OCI-LY7 (cell line): ENCODE measurements at regions not wholly inside any gene's neighbourhood (a gene's known extent, or its start where the extent isn't known, plus 50 kb on each side); places are given as distances from the start of the nearest gene placed in this dataset.

Experiments used
- BruUV-seq: library from RNA; stranded (reverse); fragments of 400-500 nt; replicated peaks from 2 replicates; lab custom pipeline; 2021; lab: Mats Ljungman, UMichigan
- CTCF ChIA-PET: fragments of 300-600 bp; sonication (Branson Sonifier 250); formaldehyde crosslinking; loops from one replicate; lab custom pipeline; 2022; ENCODE audit warnings: antibody characterized with exemption; ENCODE audit not compliant: unreplicated experiment; lab: Charles Lee
- POLR2A ChIA-PET: fragments of 300-600 bp; sonication (Branson Sonifier 250); formaldehyde crosslinking; loops from one replicate; lab custom pipeline; 2022; ENCODE audit warnings: antibody characterized with exemption; lab: Charles Lee
- DNase-seq: peaks from one replicate; pipeline ENCODE4 v3.0.0-alpha.2; 2015; ENCODE audit warnings: low spot score
- H2AFZ ChIP-seq: fragments of 200-600 bp; sonication (generic), shearing (Covaris generic); 2 replicates; pipeline ENCODE4 v1.6.1; 2014; ENCODE audit warnings: mild to moderate bottlenecking, antibody characterized with exemption, low read length, moderate library complexity
- H3K27ac ChIP-seq: fragments of 200-600 bp; sonication (generic); 2 replicates; pipeline ENCODE4 v1.5.1; 2014; ENCODE audit warnings: mixed run types, low read depth, mild to moderate bottlenecking, moderate library complexity, low read length, inconsistent platforms; ENCODE audit not compliant: poor library complexity, severe bottlenecking
- H3K36me3 ChIP-seq: fragments of 200-600 bp; sonication (generic); 2 replicates; pipeline ENCODE4 v1.6.1; 2014; ENCODE audit warnings: mild to moderate bottlenecking, antibody characterized with exemption, low read length, moderate library complexity, mixed read lengths; ENCODE audit not compliant: insufficient read depth
- H3K4me1 ChIP-seq: fragments of 200-600 bp; sonication (generic); 2 replicates; pipeline ENCODE4 v1.5.1; 2014; ENCODE audit warnings: mild to moderate bottlenecking, low read length; ENCODE audit not compliant: insufficient read depth, poor library complexity, severe bottlenecking
- H3K4me2 ChIP-seq: fragments of 200-600 bp; sonication (generic); 2 replicates; pipeline ENCODE4 v1.6.1; 2014; ENCODE audit warnings: mild to moderate bottlenecking, low read length
- H3K4me3 ChIP-seq: fragments of 200-600 bp; sonication (generic); 2 replicates; pipeline ENCODE4 v1.5.1; 2014; ENCODE audit warnings: mild to moderate bottlenecking, low read depth, low read length; ENCODE audit not compliant: poor library complexity, severe bottlenecking
- H3K79me2 ChIP-seq: fragments of 200-600 bp; sonication (generic); 2 replicates; pipeline ENCODE4 v1.6.1; 2016; ENCODE audit warnings: low read depth, mild to moderate bottlenecking, low read length, moderate library complexity, mixed read lengths; ENCODE audit not compliant: insufficient read depth
- H3K9me2 ChIP-seq: fragments of 200-600 bp; sonication (generic); 2 replicates; pipeline ENCODE4 v1.6.1; 2016; ENCODE audit warnings: mild to moderate bottlenecking, low read length, mixed read lengths; ENCODE audit not compliant: insufficient read depth
- H3K9me3 ChIP-seq: fragments of 200-600 bp; sonication (generic); 2 replicates; pipeline ENCODE4 v1.6.1; 2014; ENCODE audit warnings: mild to moderate bottlenecking, mixed run types, low read length, mixed read lengths
- H4K20me1 ChIP-seq: fragments of 200-600 bp; sonication (generic); 2 replicates; pipeline ENCODE4 v1.6.1; 2014; ENCODE audit warnings: mild to moderate bottlenecking, antibody characterized with exemption, low read length, moderate library complexity, mixed read lengths; ENCODE audit not compliant: insufficient read depth
- CTCF ChIP-seq: fragments of 200-600 bp; sonication (generic); conservative IDR thresholded peaks from 2 replicates; pipeline ENCODE4 v1.5.1; 2014; ENCODE audit warnings: mild to moderate bottlenecking, antibody characterized with exemption, low read length, moderate library complexity, mixed read lengths
- EZH2phosphoT487 ChIP-seq: fragments of 200-600 bp; sonication (generic); IDR thresholded peaks from 2 replicates; pipeline ENCODE4 v1.6.1; 2018; ENCODE audit warnings: low read depth, borderline replicate concordance, mild to moderate bottlenecking, mixed run types, antibody characterized with exemption, low read length, moderate library complexity, mixed read lengths
- intact Hi-C: fragments of 100-400 bp; cut with micrococcal nuclease; formaldehyde crosslinking; loops from one replicate; pipeline ENCODE4 v1.10.0; 2022; ENCODE audit not compliant: unreplicated experiment

GRCh38 chr22:48724899-48725298 lies 1102.8 kb downstream of the BRD1 start:
- no TSS peak for BruUV-seq
- H3K4me3 ChIP-seq, result no peak overlapping the region
- intact Hi-C loops, result no loop called here
- ChIA-PET CTCF (no interaction called here), POLR2A (no interaction called here)
- no peaks in the 10 kb centered on the region for H3K4me1 ChIP-seq
- H3K4me2 ChIP-seq, result no peak overlapping the region
- H4K20me1 ChIP-seq, result no peaks in the 10 kb centered on the region
- H3K9me2 ChIP-seq, result no peaks in the 10 kb centered on the region
- no peaks in the 10 kb centered on the region for H3K36me3 ChIP-seq
- TF ChIP-seq EZH2phosphoT487, result no peak
- no peak for TF ChIP-seq CTCF
- no peak overlapping the region for H3K27ac ChIP-seq
- no peaks in the 10 kb centered on the region for H3K79me2 ChIP-seq
- no peak for DNase-seq
- no peak overlapping the region for H2AFZ ChIP-seq
- peaks cover 4% of the 10 kb centered on the region; the same call in 1 of the 2 replicates for H3K9me3 ChIP-seq

- Histone ChIP-seq H3K36me3 (no peaks in the 10 kb centered on the region), H3K27ac (no peak overlapping the region), H3K4me2 (no peak overlapping the region), H2AFZ (no peak overlapping the region), H3K4me3 (no peak overlapping the region), H4K20me1 (no peaks in the 10 kb centered on the region), H3K4me1 (no peaks in the 10 kb centered on the region), H3K9me2 (no peaks in the 10 kb centered on the region), H3K79me2 (no peaks in the 10 kb centered on the region), H3K9me3 (peaks cover 2% of the 10 kb centered on the region; the same call in 1 of the 2 replicates)
- no peak for TF ChIP-seq CTCF
- TF ChIP-seq EZH2phosphoT487, result no peak
- POLR2A ChIA-PET, result no interaction called here
- DNase-seq, result no peak
- BruUV-seq, result no TSS peak
- intact Hi-C loops, result no loop called here
- CTCF ChIA-PET, result no interaction called here
These were observed 1105.0 kb downstream of the BRD1 start for GRCh38 chr22:48722661-48723060.

- POLR2A ChIA-PET, result no interaction called here
- no peak overlapping the region for H3K27ac ChIP-seq
- no peak for DNase-seq
- intact Hi-C loops, result no loop called here
- CTCF ChIA-PET, result no interaction called here
- H4K20me1 ChIP-seq, result no peaks in the 10 kb centered on the region
- H3K4me3 ChIP-seq, result no peak overlapping the region
- no peaks in the 10 kb centered on the region for H3K4me1 ChIP-seq
- H3K9me3 ChIP-seq, result no peaks in the 10 kb centered on the region
- TF ChIP-seq CTCF, result no peak
- no peak for TF ChIP-seq EZH2phosphoT487
- no peaks in the 10 kb centered on the region for H3K79me2 ChIP-seq
- H3K36me3 ChIP-seq, result no peaks in the 10 kb centered on the region
- no peak overlapping the region for H3K4me2 ChIP-seq
- no peaks in the 10 kb centered on the region for H3K9me2 ChIP-seq
- H2AFZ ChIP-seq, result no peak overlapping the region
- BruUV-seq, result no TSS peak
These were observed 1106.3 kb downstream of the BRD1 start for GRCh38 chr22:48721395-48721669.
